ENCODE measurements at regions not wholly inside any gene's neighbourhood (a gene's known extent, or its start where the extent isn't known, plus 50 kb on each side); places are given as distances from the start of the nearest gene placed in this dataset.

DNA sequence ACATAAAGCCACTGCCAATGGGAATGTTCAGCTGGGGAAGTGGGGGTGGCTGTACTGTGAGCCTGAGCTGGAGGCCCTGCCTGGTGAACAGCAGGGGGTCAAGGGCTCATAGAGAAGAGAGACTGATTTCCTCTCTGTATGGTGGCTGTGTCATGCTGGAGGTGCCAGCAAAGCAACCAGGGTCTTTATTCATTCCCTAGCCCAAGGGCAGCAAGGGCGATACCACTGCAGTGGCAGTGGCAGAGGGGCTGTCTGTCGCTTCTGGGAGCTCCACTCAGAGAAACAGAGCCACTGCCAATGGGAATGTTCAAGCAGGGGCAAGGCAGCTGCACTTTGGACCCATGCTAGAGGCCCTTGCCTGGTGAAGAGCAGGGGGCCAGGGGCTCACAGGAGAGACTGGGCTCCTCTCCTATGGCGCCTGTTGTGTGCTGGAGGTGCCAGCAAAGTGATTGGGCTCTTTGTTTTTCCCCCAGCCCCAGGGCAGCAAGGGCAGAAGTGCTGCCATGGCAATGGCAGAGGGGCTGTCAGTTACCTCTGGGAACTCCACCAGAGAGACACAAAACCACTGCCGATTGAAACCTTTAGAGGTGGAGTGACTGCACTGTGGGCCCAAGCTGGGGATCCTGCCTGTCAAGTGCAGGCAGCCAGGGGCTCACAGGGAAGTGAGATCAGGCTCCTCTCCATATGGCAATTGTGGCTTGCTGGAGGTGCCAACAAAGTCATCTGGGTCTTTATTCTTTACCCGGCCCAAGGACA lies 545.1 kb downstream of the SH2D4B start:
- H3K27me3 Mint-ChIP-seq, result no peaks in the 10 kb centered on the region
- peaks cover 3% of the 10 kb centered on the region for H3K9me3 Mint-ChIP-seq
- no peaks in the 10 kb centered on the region for H3K36me3 Mint-ChIP-seq (ENCODE audit: low read depth)
- no peak overlapping the region for H3K4me3 Mint-ChIP-seq
- no peak for DNase-seq
- H3K4me1 Mint-ChIP-seq (ENCODE audit: low read depth), result no peaks in the 10 kb centered on the region
- no peak overlapping the region for H3K27ac Mint-ChIP-seq

DNA sequence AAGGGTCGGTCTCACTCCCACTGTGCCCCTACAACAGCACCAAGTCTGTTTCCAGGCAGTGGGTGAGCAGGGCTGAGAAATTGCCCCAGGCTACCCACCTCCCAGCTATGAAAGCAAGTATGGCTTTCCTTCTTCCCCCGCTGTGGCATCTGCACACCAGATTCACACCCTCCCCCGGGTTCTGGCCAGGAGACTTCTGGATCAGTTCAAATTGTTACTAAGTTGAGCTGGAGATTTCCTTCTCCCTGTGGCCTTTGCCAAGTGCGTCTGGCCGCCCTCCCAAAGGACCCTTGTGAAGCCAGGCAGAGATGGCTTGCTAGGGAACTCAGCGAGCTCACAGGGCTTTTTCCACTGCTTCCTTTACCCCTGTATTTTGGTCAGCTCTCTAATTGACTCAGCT lies 555.4 kb downstream of the SH2D4B start:
- no peak overlapping the region for H3K27ac Mint-ChIP-seq
- H3K27me3 Mint-ChIP-seq, result no peaks in the 10 kb centered on the region
- H3K36me3 Mint-ChIP-seq (ENCODE audit: low read depth), result no peaks in the 10 kb centered on the region
- DNase-seq, result no peak
- H3K9me3 Mint-ChIP-seq, result no peaks in the 10 kb centered on the region
- H3K4me3 Mint-ChIP-seq, result no peak overlapping the region
- no peaks in the 10 kb centered on the region for H3K4me1 Mint-ChIP-seq (ENCODE audit: low read depth)

DNA sequence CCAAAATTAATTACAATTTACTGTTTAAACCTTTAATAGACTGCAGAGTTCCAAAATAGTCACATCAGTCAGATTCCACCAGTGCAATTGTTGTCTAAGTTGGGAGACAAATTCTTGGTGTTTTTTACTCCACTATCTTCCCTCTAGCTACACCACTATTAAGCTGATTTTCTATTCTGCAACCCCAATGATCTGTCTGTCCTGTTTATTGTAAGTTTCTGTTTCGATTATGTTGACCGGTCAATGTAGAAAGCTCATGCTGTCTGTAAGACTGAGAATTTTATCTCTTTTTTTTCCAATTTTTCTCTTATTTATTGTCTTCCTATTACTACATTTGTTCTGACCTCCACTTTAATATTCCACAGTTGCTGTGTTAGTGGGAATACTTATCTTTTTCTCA lies 557.5 kb downstream of the SH2D4B start:
- no peak overlapping the region for H3K27ac Mint-ChIP-seq
- H3K9me3 Mint-ChIP-seq, result peaks cover 2% of the 10 kb centered on the region
- DNase-seq, result no peak
- H3K36me3 Mint-ChIP-seq (ENCODE audit: low read depth), result no peaks in the 10 kb centered on the region
- no peaks in the 10 kb centered on the region for H3K27me3 Mint-ChIP-seq
- no peaks in the 10 kb centered on the region for H3K4me1 Mint-ChIP-seq (ENCODE audit: low read depth)
- no peak overlapping the region for H3K4me3 Mint-ChIP-seq

DNA sequence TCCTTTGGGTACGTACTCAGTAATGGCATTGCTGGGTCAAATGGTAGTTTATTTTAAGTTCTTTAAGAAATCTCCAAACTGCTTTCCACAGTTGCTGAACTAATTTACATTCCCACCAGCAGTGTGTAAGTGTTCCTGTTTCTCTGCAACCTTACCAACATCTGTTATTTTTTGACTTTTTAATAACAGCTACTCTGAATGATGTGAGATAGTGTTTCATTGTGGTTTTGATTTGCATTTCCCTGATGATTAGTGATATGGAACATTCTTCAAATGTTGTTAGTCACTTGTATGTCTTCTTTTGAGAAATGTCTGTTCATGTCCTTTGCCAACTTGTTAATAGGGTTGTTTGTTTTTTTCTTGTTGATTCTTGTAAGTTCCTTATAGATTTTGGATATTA lies 558.9 kb downstream of the SH2D4B start:
- Mint-ChIP-seq H3K4me1 (ENCODE audit: low read depth) (no peaks in the 10 kb centered on the region), H3K9me3 (peaks cover 2% of the 10 kb centered on the region), H3K36me3 (ENCODE audit: low read depth) (no peaks in the 10 kb centered on the region), H3K27me3 (no peaks in the 10 kb centered on the region), H3K27ac (no peak overlapping the region), H3K4me3 (no peak overlapping the region)
- no peak for DNase-seq

DNA sequence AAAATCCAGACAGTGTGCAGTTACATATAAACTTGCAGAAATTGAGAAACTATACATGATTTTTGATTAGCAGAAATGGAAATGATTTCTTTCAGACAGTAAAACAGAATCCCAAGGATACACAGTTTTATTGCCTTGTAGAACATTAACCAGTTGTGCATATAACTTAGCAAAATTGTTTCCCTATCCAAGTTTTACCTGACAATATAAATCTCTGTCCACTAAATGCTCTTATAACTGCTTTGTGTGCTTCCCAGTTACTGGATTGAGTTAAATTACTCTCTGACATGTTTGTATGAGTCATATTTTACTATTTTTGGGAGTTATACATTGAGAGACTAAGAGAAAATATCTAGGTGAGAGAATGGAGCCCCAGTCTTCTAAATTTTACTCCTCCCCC lies 563.4 kb downstream of the SH2D4B start:
- Mint-ChIP-seq H3K4me3 (no peak overlapping the region), H3K9me3 (peaks cover 2% of the 10 kb centered on the region), H3K27me3 (no peaks in the 10 kb centered on the region), H3K36me3 (ENCODE audit: low read depth) (no peaks in the 10 kb centered on the region), H3K27ac (no peak overlapping the region), H3K4me1 (ENCODE audit: low read depth) (no peaks in the 10 kb centered on the region)
- no peak for DNase-seq

DNA sequence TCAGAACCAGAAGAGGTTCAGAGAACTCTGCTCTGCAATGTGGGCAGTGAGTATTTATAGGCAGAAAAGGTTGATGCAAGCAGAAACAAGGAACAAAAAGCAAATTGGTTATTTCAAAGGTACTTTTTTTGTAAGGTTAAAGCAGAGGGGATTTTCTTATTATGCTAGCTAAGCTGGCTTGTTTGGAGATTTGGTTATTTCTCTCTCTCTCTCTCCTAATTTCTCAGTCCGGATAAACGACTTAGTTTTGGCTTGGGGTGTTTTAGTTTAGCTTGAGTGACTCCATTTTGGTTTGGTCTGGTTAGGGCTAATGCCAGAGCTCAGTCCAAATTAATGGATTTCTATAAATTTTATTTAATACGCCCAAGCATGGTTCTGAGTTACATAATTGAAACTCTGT lies 566.8 kb downstream of the SH2D4B start:
- H3K4me3 Mint-ChIP-seq, result no peak overlapping the region
- no peak for DNase-seq
- H3K4me1 Mint-ChIP-seq (ENCODE audit: low read depth), result no peaks in the 10 kb centered on the region
- H3K27ac Mint-ChIP-seq, result no peak overlapping the region
- no peaks in the 10 kb centered on the region for H3K36me3 Mint-ChIP-seq (ENCODE audit: low read depth)
- H3K27me3 Mint-ChIP-seq, result no peaks in the 10 kb centered on the region
- peaks cover under 1% of the 10 kb centered on the region for H3K9me3 Mint-ChIP-seq

DNA sequence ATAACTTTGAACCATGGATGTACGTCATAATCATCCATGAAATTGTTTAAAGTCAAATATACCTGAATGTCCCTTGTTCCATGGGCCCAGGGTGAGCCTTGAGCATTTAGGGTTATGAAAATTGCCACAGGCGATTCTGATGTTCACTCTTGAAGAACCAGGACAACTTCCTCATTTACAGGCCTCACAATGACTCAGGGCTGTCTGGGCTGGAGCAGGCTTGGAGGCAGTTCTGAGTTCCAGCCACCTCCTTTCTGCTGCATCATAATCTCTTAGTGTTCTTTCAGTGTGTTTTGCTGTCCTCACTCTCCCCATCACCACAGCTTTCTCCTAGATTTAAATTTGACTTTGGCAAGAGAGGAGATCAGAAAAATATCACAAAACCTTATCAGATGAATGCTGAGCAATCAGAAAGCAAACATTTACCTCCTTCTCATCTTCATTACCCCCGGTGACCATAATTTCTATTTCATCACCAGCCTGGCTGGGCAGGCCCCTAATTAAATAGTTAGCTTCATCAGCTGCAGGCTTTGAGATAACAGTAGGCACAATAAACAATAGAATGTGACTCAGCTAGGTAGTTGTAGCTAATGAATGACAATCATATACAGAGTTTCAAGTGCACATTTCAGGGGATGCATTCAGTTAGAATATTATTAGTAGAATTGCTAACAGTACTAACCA lies 571.0 kb downstream of the SH2D4B start:
- no peaks in the 10 kb centered on the region for H3K9me3 Mint-ChIP-seq
- H3K4me3 Mint-ChIP-seq, result no peak overlapping the region
- no peak for DNase-seq
- no peaks in the 10 kb centered on the region for H3K36me3 Mint-ChIP-seq (ENCODE audit: low read depth)
- H3K4me1 Mint-ChIP-seq (ENCODE audit: low read depth), result no peaks in the 10 kb centered on the region
- H3K27ac Mint-ChIP-seq, result no peak overlapping the region
- H3K27me3 Mint-ChIP-seq, result no peaks in the 10 kb centered on the region

DNA sequence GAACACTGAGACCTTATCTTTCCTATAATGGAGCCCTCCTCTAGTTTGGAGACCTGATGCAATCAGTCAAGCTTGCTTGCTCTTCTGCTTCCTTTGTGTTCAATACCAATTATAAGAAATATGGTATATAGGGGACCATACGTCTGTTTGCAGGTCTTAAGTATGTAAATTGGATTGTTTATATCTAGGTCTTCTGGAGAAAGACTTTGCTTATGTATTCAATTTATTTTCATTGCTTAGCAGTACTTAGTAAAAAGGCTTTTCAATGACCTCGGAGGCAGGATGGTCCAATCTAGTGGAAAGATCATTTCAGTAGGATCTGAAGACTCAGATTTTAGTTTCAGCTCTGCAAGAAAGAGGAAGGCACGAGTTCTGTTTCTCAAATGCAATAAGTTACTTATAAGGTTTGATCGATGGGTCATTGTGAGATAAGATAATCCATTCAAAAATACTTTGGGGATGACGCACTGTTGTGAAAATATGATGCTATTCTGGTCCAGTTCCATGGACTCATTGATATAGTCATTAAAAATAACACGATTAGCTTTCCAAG lies 571.6 kb downstream of the SH2D4B start:
- H3K36me3 Mint-ChIP-seq (ENCODE audit: low read depth), result no peaks in the 10 kb centered on the region

DNA sequence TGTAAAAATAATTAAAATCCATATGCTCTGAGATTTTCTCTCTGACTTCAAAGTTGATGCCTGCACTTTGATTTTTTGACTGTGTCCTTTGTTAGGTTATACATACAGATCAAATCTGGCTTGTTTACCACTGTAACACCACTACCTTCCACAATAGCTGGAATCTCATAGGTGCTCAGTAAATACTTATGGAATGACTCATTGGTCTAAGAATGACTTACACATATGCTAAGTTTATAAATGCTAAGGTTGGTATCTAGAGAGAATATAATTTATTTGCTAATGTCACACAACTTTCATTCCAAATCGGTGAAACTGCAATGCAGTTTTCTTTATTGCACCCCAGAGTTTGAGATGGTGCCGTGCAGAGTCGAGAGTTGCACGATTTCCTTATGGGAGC lies 578.5 kb downstream of the SH2D4B start:
- H3K27me3 Mint-ChIP-seq, result no peaks in the 10 kb centered on the region
- no peaks in the 10 kb centered on the region for H3K4me1 Mint-ChIP-seq (ENCODE audit: low read depth)
- H3K27ac Mint-ChIP-seq, result no peak overlapping the region
- no peak for DNase-seq
- H3K4me3 Mint-ChIP-seq, result no peak overlapping the region
- H3K36me3 Mint-ChIP-seq (ENCODE audit: low read depth), result no peaks in the 10 kb centered on the region
- H3K9me3 Mint-ChIP-seq, result no peaks in the 10 kb centered on the region

More for the DNA sequence above, 571.6 kb downstream of the SH2D4B start:
- DNase-seq, result no peak
- Mint-ChIP-seq H3K4me1 (ENCODE audit: low read depth) (no peaks in the 10 kb centered on the region), H3K9me3 (no peaks in the 10 kb centered on the region), H3K4me3 (no peak overlapping the region), H3K27me3 (no peaks in the 10 kb centered on the region), H3K27ac (no peak overlapping the region)

DNA sequence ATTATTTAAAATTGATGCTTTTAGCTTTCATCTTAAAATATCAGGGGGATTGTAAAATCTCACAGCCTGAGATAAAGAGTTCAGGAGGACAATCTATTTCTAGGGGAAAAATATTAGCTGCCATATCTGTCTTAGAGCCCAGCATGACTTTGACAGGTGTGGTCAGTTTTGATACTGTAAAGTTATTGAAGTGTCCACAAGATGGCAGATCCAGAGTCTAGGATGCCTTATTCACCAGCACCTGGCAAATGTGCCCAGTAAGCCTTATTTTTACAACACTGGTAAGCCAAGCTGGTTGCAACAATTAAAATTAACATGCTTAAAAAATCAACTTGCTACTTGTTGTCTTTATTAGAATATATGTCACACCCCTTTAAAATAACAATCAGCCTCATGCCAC lies 579.3 kb downstream of the SH2D4B start:
- DNase-seq, result no peak
- H3K4me1 Mint-ChIP-seq (ENCODE audit: low read depth), result no peaks in the 10 kb centered on the region
- H3K27ac Mint-ChIP-seq, result no peak overlapping the region
- H3K9me3 Mint-ChIP-seq, result no peaks in the 10 kb centered on the region
- no peaks in the 10 kb centered on the region for H3K27me3 Mint-ChIP-seq
- no peaks in the 10 kb centered on the region for H3K36me3 Mint-ChIP-seq (ENCODE audit: low read depth)
- no peak overlapping the region for H3K4me3 Mint-ChIP-seq

DNA sequence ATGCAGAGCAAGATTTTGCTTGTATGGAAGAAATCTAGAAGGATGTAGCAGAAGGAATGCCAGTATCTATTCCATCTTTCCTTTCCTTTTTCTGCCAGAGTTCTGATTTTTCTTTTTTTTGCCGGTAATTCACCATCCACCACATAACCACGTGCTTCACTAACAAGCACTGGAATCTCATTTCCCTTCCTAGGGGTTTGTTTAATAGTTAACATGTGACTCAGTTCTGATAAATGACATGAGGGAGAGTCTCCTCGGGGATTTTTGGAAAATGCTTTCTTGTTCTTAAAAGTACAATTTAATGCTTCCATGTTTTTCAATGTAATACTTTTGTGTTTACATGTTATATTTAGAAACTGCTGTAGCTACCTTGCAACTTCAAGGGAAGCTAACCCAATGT lies 590.2 kb downstream of the SH2D4B start:
- H3K4me1 Mint-ChIP-seq (ENCODE audit: low read depth), result no peaks in the 10 kb centered on the region
- no peak for DNase-seq
- H3K27ac Mint-ChIP-seq, result no peak overlapping the region
- no peaks in the 10 kb centered on the region for H3K9me3 Mint-ChIP-seq
- no peaks in the 10 kb centered on the region for H3K36me3 Mint-ChIP-seq (ENCODE audit: low read depth)
- no peaks in the 10 kb centered on the region for H3K27me3 Mint-ChIP-seq
- no peak overlapping the region for H3K4me3 Mint-ChIP-seq

DNA sequence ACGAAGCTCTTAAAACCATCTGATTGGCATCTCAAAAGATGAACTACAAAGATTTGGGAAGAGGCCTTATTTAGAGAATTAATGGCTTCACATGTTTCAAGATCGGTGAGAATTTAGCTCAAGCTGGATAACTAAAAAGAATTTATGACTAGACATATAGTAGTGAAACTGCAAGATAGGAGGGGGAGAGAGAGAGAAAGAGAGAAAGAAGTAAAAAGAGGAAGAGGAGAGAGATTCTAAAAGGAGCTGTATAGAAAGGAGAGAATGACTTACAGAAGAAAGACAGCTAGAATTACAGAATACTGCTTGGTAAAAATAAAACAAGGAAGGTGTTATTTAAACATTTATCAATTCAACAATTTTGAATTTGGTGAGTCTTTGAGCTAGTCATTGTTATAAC lies 592.3 kb downstream of the SH2D4B start:
- Mint-ChIP-seq H3K27me3 (no peaks in the 10 kb centered on the region), H3K4me1 (ENCODE audit: low read depth) (no peaks in the 10 kb centered on the region), H3K27ac (no peak overlapping the region), H3K4me3 (no peak overlapping the region), H3K36me3 (ENCODE audit: low read depth) (no peaks in the 10 kb centered on the region), H3K9me3 (no peaks in the 10 kb centered on the region)
- DNase-seq, result no peak

DNA sequence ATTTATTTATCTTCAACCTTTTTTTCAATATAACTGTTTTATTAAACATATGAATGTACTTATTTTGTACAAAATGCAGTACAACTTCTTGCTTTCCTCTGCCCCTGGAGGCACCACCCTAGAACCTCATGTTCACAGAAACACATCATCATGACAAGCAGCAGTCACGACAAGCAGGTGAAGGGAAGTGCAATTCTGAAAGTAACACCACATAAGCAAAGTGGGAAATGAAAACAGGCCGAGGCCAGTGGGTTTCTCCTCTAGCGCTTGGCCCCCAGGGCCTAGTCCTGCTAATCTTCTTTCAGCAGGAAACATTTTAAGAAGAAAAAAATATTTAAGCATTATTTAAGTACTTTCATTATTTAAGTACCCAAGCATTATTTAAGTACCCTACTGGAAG lies 598.1 kb downstream of the SH2D4B start:
- no peak overlapping the region for H3K4me3 Mint-ChIP-seq
- no peak for DNase-seq
- no peak overlapping the region for H3K27ac Mint-ChIP-seq
- H3K4me1 Mint-ChIP-seq (ENCODE audit: low read depth), result no peaks in the 10 kb centered on the region
- H3K9me3 Mint-ChIP-seq, result peaks cover 8% of the 10 kb centered on the region
- no peaks in the 10 kb centered on the region for H3K27me3 Mint-ChIP-seq
- H3K36me3 Mint-ChIP-seq (ENCODE audit: low read depth), result no peaks in the 10 kb centered on the region

DNA sequence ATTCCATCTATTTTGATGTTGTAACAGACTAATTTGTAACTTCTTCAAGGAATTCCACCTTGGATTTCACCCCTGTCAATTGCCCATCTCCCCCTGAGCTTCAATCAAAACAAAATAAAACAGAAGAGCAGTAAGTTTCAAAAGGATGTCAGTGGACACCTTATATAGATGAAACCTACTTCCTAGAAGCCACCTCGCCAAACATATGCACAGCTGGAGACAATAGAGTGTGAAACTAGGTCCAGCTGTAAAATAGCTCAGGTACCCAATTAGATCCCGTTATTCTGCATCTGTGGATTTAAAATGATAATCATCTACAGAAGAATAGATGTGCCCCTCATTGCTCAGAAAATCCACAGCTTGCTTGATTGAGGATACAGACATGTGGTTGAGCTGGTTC lies 598.6 kb downstream of the SH2D4B start:
- no peak overlapping the region for H3K27ac Mint-ChIP-seq
- H3K36me3 Mint-ChIP-seq (ENCODE audit: low read depth), result no peaks in the 10 kb centered on the region
- H3K4me1 Mint-ChIP-seq (ENCODE audit: low read depth), result no peaks in the 10 kb centered on the region
- no peak for DNase-seq
- H3K9me3 Mint-ChIP-seq, result peaks cover 8% of the 10 kb centered on the region
- H3K4me3 Mint-ChIP-seq, result no peak overlapping the region
- no peaks in the 10 kb centered on the region for H3K27me3 Mint-ChIP-seq

DNA sequence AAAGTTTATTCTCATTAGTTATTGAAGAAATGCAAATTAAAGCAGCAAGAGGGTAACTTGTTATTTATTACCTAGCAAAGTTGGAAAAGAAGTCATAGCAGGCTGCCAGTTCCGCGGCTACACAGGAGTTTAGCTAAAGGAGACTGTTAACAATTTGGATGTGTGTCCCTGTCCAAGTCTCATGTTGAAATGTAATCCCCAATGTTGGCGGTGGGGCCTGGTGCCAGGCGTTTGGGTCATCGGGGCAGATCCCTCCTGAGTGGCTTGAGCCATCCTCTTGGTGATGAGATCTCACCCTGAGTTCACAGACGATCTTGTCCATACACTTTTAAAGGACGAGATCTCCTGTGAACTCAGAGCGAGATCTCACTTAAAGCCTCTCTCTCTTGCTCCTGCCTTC lies 608.3 kb downstream of the SH2D4B start:
- Mint-ChIP-seq H3K9me3 (no peaks in the 10 kb centered on the region), H3K4me3 (no peak overlapping the region), H3K27ac (no peak overlapping the region), H3K36me3 (ENCODE audit: low read depth) (no peaks in the 10 kb centered on the region), H3K27me3 (peaks cover 2% of the 10 kb centered on the region), H3K4me1 (ENCODE audit: low read depth) (no peaks in the 10 kb centered on the region)
- no peak for DNase-seq
